WERI-Rb-1 (cell line): ENCODE measurements at regions not wholly inside any gene's neighbourhood (a gene's known extent, or its start where the extent isn't known, plus 50 kb on each side); places are given as distances from the start of the nearest gene placed in this dataset.

ENCODE experiments used
- DNase-seq: peaks from one replicate; pipeline ENCODE4 v3.0.0-alpha.2; 2020
- H3K27ac ChIP-seq: fragments of 250-450 bp; sonication (Bioruptor Pico); 2 replicates; pipeline ENCODE4 v1.5.1; 2020; ENCODE audit warnings: mild to moderate bottlenecking, moderate library complexity
- H3K27me3 ChIP-seq: fragments of 250-450 bp; sonication (Bioruptor Pico); 2 replicates; pipeline ENCODE4 v1.5.1; 2021; ENCODE audit warnings: mild to moderate bottlenecking, low read depth, moderate library complexity; ENCODE audit not compliant: insufficient read depth, severe bottlenecking
- H3K36me3 ChIP-seq: fragments of 250-450 bp; sonication (Bioruptor Pico); 2 replicates; pipeline ENCODE4 v1.5.1; 2020; ENCODE audit warnings: mild to moderate bottlenecking, moderate library complexity
- H3K4me3 ChIP-seq: 2 replicates; pipeline ENCODE4 v1.5.1; 2011; ENCODE audit warnings: low read depth, mild to moderate bottlenecking, control low read depth, low read length
- H3K9me3 ChIP-seq: fragments of 250-450 bp; sonication (Bioruptor Pico); 2 replicates; pipeline ENCODE4 v1.5.1; 2021; ENCODE audit warnings: mild to moderate bottlenecking, moderate library complexity; ENCODE audit not compliant: severe bottlenecking
- CTCF ChIP-seq: IDR thresholded peaks from 2 replicates; pipeline ENCODE4 v1.5.1; 2011; ENCODE audit warnings: low read depth, mild to moderate bottlenecking, control low read depth, inconsistent platforms, low read length

GRCh38 chr2:35510636-35511035 is 844.9 kb upstream of the CRIM1 start:
- Histone ChIP-seq H3K4me3 (no peak overlapping the region), H3K9me3 (peaks cover 6% of the 10 kb centered on the region), H3K36me3 (no peaks in the 10 kb centered on the region), H3K27ac (no peak overlapping the region), H3K27me3 (no peaks in the 10 kb centered on the region)
- DNase-seq, result no peak
- no peak for TF ChIP-seq CTCF

DNA sequence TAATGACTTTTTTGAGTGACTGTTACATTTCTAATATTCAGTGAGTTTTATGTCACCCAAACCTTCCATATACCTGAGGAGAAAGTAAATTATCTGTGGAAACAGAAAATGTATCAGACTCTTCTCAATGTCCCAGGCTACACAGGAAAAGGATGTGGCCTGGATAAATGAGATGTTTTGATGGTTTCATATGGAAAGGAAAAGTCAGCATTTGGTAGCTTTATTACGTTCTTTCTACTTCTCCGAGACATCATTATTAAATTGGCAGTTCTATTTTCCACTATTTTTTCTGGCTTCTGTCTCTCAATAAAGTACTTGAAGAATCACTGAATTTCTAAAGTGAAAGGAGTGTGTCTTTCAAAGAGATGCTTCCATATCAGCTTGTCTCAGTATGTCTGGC is 847.0 kb upstream of the CRIM1 start:
- Histone ChIP-seq H3K4me3 (no peak overlapping the region), H3K27ac (no peak overlapping the region), H3K9me3 (peaks cover 6% of the 10 kb centered on the region), H3K36me3 (no peaks in the 10 kb centered on the region), H3K27me3 (no peaks in the 10 kb centered on the region)
- no peak for DNase-seq
- TF ChIP-seq CTCF, result no peak

GRCh38 chr2:35504419-35504818 is 851.2 kb upstream of the CRIM1 start:
- DNase-seq, result no peak
- Histone ChIP-seq H3K27me3 (no peaks in the 10 kb centered on the region), H3K9me3 (no peaks in the 10 kb centered on the region), H3K4me3 (no peak overlapping the region), H3K36me3 (no peaks in the 10 kb centered on the region), H3K27ac (no peak overlapping the region)
- TF ChIP-seq CTCF, result no peak

DNA sequence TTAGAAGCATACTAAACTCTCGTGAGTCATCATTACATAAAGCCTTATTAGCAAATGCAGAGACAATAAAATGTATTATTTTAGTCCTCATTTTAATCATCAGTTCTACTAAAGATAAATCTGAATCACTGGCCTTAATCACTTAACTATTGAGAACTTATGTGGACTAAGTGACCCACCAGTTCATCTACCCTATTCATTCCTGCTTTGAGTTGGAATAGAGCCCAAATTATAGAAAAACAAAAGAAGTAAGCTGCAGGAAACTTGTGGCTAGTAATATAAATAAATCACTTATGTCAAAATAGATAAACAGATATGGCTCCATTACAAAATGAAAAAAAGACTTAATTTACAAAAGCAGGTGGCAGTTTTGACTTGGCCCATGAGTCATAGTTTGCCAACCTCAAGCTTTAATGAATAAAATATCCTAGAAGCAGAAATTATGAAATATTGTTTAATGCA is 851.8 kb upstream of the CRIM1 start:
- H3K9me3 ChIP-seq, result no peaks in the 10 kb centered on the region
- H3K27ac ChIP-seq, result no peak overlapping the region
- no peak for DNase-seq
- no peaks in the 10 kb centered on the region for H3K27me3 ChIP-seq
- H3K4me3 ChIP-seq, result no peak overlapping the region
- no peak for TF ChIP-seq CTCF
- H3K36me3 ChIP-seq, result no peaks in the 10 kb centered on the region

DNA sequence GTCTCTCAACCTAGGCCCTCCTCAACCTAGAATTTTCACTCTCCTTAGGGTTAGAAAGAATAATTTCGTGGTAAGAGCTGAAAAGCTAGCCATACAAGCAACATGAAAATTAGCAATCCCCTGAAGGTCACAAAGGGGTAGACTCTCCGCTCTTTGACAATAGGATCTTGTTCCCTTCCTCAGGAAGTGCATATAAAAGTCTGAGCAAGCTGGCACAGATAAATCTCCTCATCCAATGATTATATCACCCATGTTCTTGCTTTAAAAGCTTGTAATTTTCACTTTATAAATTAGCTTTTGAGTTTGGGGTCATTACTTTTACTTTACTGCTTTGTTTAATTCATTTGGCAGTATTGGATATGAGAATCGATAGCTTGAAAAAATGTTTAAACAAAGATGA is 852.3 kb upstream of the CRIM1 start:
- no peak for TF ChIP-seq CTCF

DNA sequence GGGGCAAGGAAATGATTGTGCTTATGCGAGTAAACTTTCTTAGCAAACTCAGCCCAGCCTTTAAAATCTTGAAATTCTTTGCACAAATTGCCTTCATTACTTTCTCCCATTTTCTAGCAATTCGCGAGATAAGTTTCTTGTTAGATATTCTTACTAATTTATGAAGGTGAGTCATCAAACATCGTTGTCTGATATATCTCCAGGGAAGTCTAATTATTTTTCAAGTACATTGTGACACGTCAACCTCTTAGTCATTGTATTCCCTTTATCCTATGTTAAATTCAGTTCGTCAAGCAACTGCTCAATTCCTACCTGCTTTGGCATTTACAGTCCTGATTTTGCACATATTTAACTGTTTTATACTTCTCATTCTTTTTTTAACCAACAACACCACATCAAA is 854.5 kb upstream of the CRIM1 start:
- Histone ChIP-seq H3K9me3 (no peaks in the 10 kb centered on the region), H3K4me3 (no peak overlapping the region), H3K27me3 (no peaks in the 10 kb centered on the region), H3K36me3 (no peaks in the 10 kb centered on the region), H3K27ac (no peak overlapping the region)
- no peak for DNase-seq
- no peak for TF ChIP-seq CTCF

More for the DNA sequence above, 852.3 kb upstream of the CRIM1 start:
- no peak overlapping the region for H3K27ac ChIP-seq
- no peak for DNase-seq
- H3K4me3 ChIP-seq, result no peak overlapping the region
- no peaks in the 10 kb centered on the region for H3K36me3 ChIP-seq
- H3K27me3 ChIP-seq, result no peaks in the 10 kb centered on the region
- H3K9me3 ChIP-seq, result no peaks in the 10 kb centered on the region
